SK-N-SH treated with all-trans-retinoic acid at 6 μM for 48 hours (cell line): ENCODE measurements at regions not wholly inside any gene's neighbourhood (a gene's known extent, or its start where the extent isn't known, plus 50 kb on each side); places are given as distances from the start of the nearest gene placed in this dataset.

ENCODE experiments used
- ATAC-seq: fragments of 200-7000 bp; cut with Tn5 transposase; 3 replicates; pipeline ENCODE4 v1.9.1; 2020; ENCODE audit warnings: mild to moderate bottlenecking, moderate library complexity
- ARNTL ChIP-seq: fragments of 450-650 bp; formaldehyde crosslinking; IDR thresholded peaks from 2 replicates; pipeline ENCODE4 v1.5.0; 2020; ENCODE audit warnings: low read depth, mild to moderate bottlenecking, moderate library complexity, borderline replicate concordance
- BACH2 ChIP-seq: fragments of 250-450 bp; sonication (Bioruptor Pico); IDR thresholded peaks from 2 replicates; pipeline ENCODE4 v1.9.0; 2021; ENCODE audit warnings: mild to moderate bottlenecking, borderline replicate concordance
- CREB5 ChIP-seq: fragments of 250-450 bp; sonication (Bioruptor Pico); IDR thresholded peaks from 2 replicates; pipeline ENCODE4 v1.5.1; 2020; ENCODE audit warnings: low read depth, mild to moderate bottlenecking, moderate library complexity
- ESRRG ChIP-seq: fragments of 250-450 bp; sonication (Bioruptor Pico); IDR thresholded peaks from 2 replicates; pipeline ENCODE4 v1.6.1; 2021; ENCODE audit warnings: mild to moderate bottlenecking
- GLIS3 ChIP-seq: fragments of 250-450 bp; sonication (Bioruptor Pico); IDR thresholded peaks from 2 replicates; pipeline ENCODE4 v1.5.0; 2020; ENCODE audit warnings: mild to moderate bottlenecking, moderate library complexity
- ISL1 ChIP-seq: fragments of 250-450 bp; sonication (Bioruptor Pico); IDR thresholded peaks from 2 replicates; pipeline ENCODE4 v2.1.2; 2022; ENCODE audit warnings: mild to moderate bottlenecking, moderate library complexity
- OSR1 ChIP-seq: fragments of 250-450 bp; sonication (Bioruptor Pico); IDR thresholded peaks from 2 replicates; pipeline ENCODE4 v1.8.0; 2022; ENCODE audit warnings: moderate library complexity, mild to moderate bottlenecking, inconsistent platforms
- PATZ1 ChIP-seq: fragments of 250-450 bp; sonication (Bioruptor Pico); IDR thresholded peaks from 2 replicates; pipeline ENCODE4 v1.8.0; 2020; ENCODE audit warnings: mild to moderate bottlenecking, moderate library complexity, borderline replicate concordance
- POU6F1 ChIP-seq: fragments of 250-450 bp; sonication (Bioruptor Pico); IDR thresholded peaks from 2 replicates; pipeline ENCODE4 v1.8.0; 2021; ENCODE audit warnings: low read depth, mild to moderate bottlenecking, moderate library complexity, borderline replicate concordance
- PPARA ChIP-seq: fragments of 250-450 bp; sonication (Bioruptor Pico); IDR thresholded peaks from 2 replicates; pipeline ENCODE4 v1.5.0; 2020; ENCODE audit warnings: mild to moderate bottlenecking, borderline replicate concordance
- RARB ChIP-seq: fragments of 250-450 bp; sonication (Bioruptor Pico); IDR thresholded peaks from 2 replicates; pipeline ENCODE4 v1.8.0; 2021; ENCODE audit warnings: mild to moderate bottlenecking, moderate library complexity
- SNAI2 ChIP-seq: fragments of 250-450 bp; sonication (Bioruptor Pico); IDR thresholded peaks from 2 replicates; pipeline ENCODE4 v1.5.0; 2020; ENCODE audit warnings: mild to moderate bottlenecking, moderate library complexity
- TCF4 ChIP-seq: fragments of 250-450 bp; sonication (Bioruptor Pico); IDR thresholded peaks from 2 replicates; pipeline ENCODE4 v1.8.0; 2021; ENCODE audit warnings: mild to moderate bottlenecking, moderate library complexity, borderline replicate concordance
- TOX ChIP-seq: fragments of 250-450 bp; sonication (Bioruptor Pico); IDR thresholded peaks from 2 replicates; pipeline ENCODE4 v1.8.0; 2021; ENCODE audit warnings: mild to moderate bottlenecking, moderate library complexity, borderline replicate concordance
- TSHZ2 ChIP-seq: fragments of 250-450 bp; sonication (Bioruptor Pico); IDR thresholded peaks from 2 replicates; pipeline ENCODE4 v1.5.0; 2020; ENCODE audit warnings: mild to moderate bottlenecking, moderate library complexity
- ZC3H10 ChIP-seq: fragments of 250-450 bp; sonication (Bioruptor Pico); IDR thresholded peaks from 2 replicates; pipeline ENCODE4 v1.5.1; 2021; ENCODE audit warnings: mild to moderate bottlenecking, moderate library complexity
- ZFP3 ChIP-seq: fragments of 250-450 bp; sonication (Bioruptor Pico); IDR thresholded peaks from 2 replicates; pipeline ENCODE4 v1.5.0; 2020; ENCODE audit warnings: mild to moderate bottlenecking, moderate library complexity
- ZFP30 ChIP-seq: fragments of 450-650 bp; formaldehyde crosslinking; IDR thresholded peaks from 2 replicates; pipeline ENCODE4 v1.5.0; 2022; ENCODE audit warnings: mild to moderate bottlenecking, moderate library complexity
- ZNF565 ChIP-seq: fragments of 450-650 bp; formaldehyde crosslinking; conservative IDR thresholded peaks from 2 replicates; pipeline ENCODE4 v1.5.0; 2020; ENCODE audit warnings: low read depth, mild to moderate bottlenecking, moderate library complexity
- ZNF8 ChIP-seq: fragments of 450-650 bp; formaldehyde crosslinking; IDR thresholded peaks from 2 replicates; pipeline ENCODE4 v1.5.0; 2020; ENCODE audit warnings: mild to moderate bottlenecking, moderate library complexity

- no peak for ATAC-seq
- TF ChIP-seq ESRRG (CRISPR knock-in tag) (no peak), ARNTL (CRISPR knock-in tag) (no peak), TSHZ2 (CRISPR knock-in tag) (no peak), BACH2 (no peak), ZNF8 (CRISPR knock-in tag) (no peak), SNAI2 (CRISPR knock-in tag) (no peak), OSR1 (CRISPR knock-in tag) (no peak), CREB5 (CRISPR knock-in tag) (no peak), ZC3H10 (CRISPR knock-in tag) (no peak)
Observed at GRCh38 chr7:9349625-9350024, 916.2 kb downstream of the NXPH1 start.

GRCh38 chr7:9391221-9391620, 957.8 kb downstream of the NXPH1 start:
- no peak for TF ChIP-seq ESRRG (CRISPR knock-in tag)
- no peak for TF ChIP-seq GLIS3 (CRISPR knock-in tag)
- TF ChIP-seq ARNTL (CRISPR knock-in tag) = no peak
- no peak for TF ChIP-seq ZFP3 (CRISPR knock-in tag)
- TF ChIP-seq ISL1 (CRISPR knock-in tag) = no peak
- TF ChIP-seq TSHZ2 (CRISPR knock-in tag) = no peak
- TF ChIP-seq BACH2 = no peak
- no peak for TF ChIP-seq ZC3H10 (CRISPR knock-in tag)
- TF ChIP-seq, all 23 proteins: peak for 0
- ATAC-seq = no peak

GRCh38 chr7:9391984-9392383, 958.6 kb downstream of the NXPH1 start:
- no peak for ATAC-seq
- TF ChIP-seq ZNF565 (CRISPR knock-in tag) = no peak
- TF ChIP-seq GLIS3 (CRISPR knock-in tag) = no peak
- TF ChIP-seq ZC3H10 (CRISPR knock-in tag) = no peak
- no peak for TF ChIP-seq ISL1 (CRISPR knock-in tag)
- no peak for TF ChIP-seq TSHZ2 (CRISPR knock-in tag)
- no peak for TF ChIP-seq PATZ1 (CRISPR knock-in tag)
- no peak for TF ChIP-seq ZFP3 (CRISPR knock-in tag)
- TF ChIP-seq ZNF8 (CRISPR knock-in tag) = no peak
- no peak for TF ChIP-seq OSR1 (CRISPR knock-in tag)
- TF ChIP-seq TOX = no peak
- TF ChIP-seq BACH2 = no peak
- TF ChIP-seq ZFP30 (CRISPR knock-in tag) = no peak
- no peak for TF ChIP-seq POU6F1 (CRISPR knock-in tag)
- no peak for TF ChIP-seq ARNTL (CRISPR knock-in tag)
- no peak for TF ChIP-seq ESRRG (CRISPR knock-in tag)
- no peak for TF ChIP-seq RARB (CRISPR knock-in tag)
- TF ChIP-seq TCF4 = no peak
- no peak for TF ChIP-seq CREB5 (CRISPR knock-in tag)
- no peak for TF ChIP-seq PPARA (CRISPR knock-in tag)
